HS-5 (cell line): ENCODE measurements at regions not wholly inside any gene's neighbourhood (a gene's known extent, or its start where the extent isn't known, plus 50 kb on each side); places are given as distances from the start of the nearest gene placed in this dataset.
"Not testable (repeated sequence)": the region's sequence is repeated elsewhere in the genome, so short reads cannot be mapped to it uniquely, and the experiment has no call there.

Source experiments
- DNase-seq: peaks from one replicate; pipeline ENCODE4 v3.0.0-alpha.2; 2012; ENCODE audit warnings: low read depth

- no peak for DNase-seq
These were observed 147.4 kb upstream of the RPS23 start for GRCh38 chr5:82425591-82425990.

GRCh38 chr5:82424211-82424610 lies 146.1 kb upstream of the RPS23 start:
- DNase-seq: no peak

- no peak for DNase-seq
These were observed 144.6 kb upstream of the RPS23 start for GRCh38 chr5:82422751-82423181.

- DNase-seq: no peak
These were observed 144.0 kb upstream of the RPS23 start for GRCh38 chr5:82422001-82422740.

- peak; percentile 41 for DNase-seq
These were observed 143.0 kb upstream of the RPS23 start for GRCh38 chr5:82421119-82421518.

GRCh38 chr5:82420524-82420923 lies 142.4 kb upstream of the RPS23 start:
- DNase-seq: not testable (repeated sequence)

GRCh38 chr5:82419559-82420332 lies 141.6 kb upstream of the RPS23 start:
- DNase-seq: no peak

- DNase-seq: no peak
These were observed 140.4 kb upstream of the RPS23 start for GRCh38 chr5:82418608-82418950.

- DNase-seq: no peak
These were observed 139.8 kb upstream of the RPS23 start for GRCh38 chr5:82417776-82418607.

- no peak for DNase-seq
These were observed 138.4 kb upstream of the RPS23 start for GRCh38 chr5:82416512-82416911.

- no peak for DNase-seq
These were observed 135.9 kb upstream of the RPS23 start for GRCh38 chr5:82414041-82414388.

GRCh38 chr5:82413302-82414040 lies 135.3 kb upstream of the RPS23 start:
- peak; percentile 68 for DNase-seq

- no peak for DNase-seq
These were observed 129.9 kb upstream of the RPS23 start for GRCh38 chr5:82408033-82408432.

- peak; percentile 37 for DNase-seq
These were observed 128.1 kb upstream of the RPS23 start for GRCh38 chr5:82406205-82406773.

GRCh38 chr5:82405618-82406204 lies 127.6 kb upstream of the RPS23 start:
- DNase-seq: peak; percentile 93

GRCh38 chr5:82405161-82405560 lies 127.0 kb upstream of the RPS23 start:
- DNase-seq: peak; percentile 45

- no peak for DNase-seq
These were observed 126.3 kb upstream of the RPS23 start for GRCh38 chr5:82404382-82404945.

GRCh38 chr5:82403724-82404123 lies 125.6 kb upstream of the RPS23 start:
- DNase-seq: no peak

- no peak for DNase-seq
These were observed 124.9 kb upstream of the RPS23 start for GRCh38 chr5:82403026-82403425.

- no peak for DNase-seq
These were observed 121.0 kb upstream of the RPS23 start for GRCh38 chr5:82399111-82399510.

GRCh38 chr5:82397741-82398320 lies 119.7 kb upstream of the RPS23 start:
- DNase-seq: no peak
